GM06990 (cell line): ENCODE measurements at regions not wholly inside any gene's neighbourhood (a gene's known extent, or its start where the extent isn't known, plus 50 kb on each side); places are given as distances from the start of the nearest gene placed in this dataset.

Source experiments
- DNase-seq: peaks from one replicate; pipeline ENCODE4 v3.0.0-alpha.2; 2011; ENCODE audit not compliant: insufficient read length; ENCODE audit errors: extremely low read depth
- H3K27me3 ChIP-seq: replicated peaks from 2 replicates; pipeline ENCODE4 v1.6.0; 2011; ENCODE audit warnings: low read length; ENCODE audit not compliant: control insufficient read depth, insufficient read depth
- H3K36me3 ChIP-seq: 2 replicates; pipeline ENCODE4 v1.5.1; 2011; ENCODE audit warnings: low read length; ENCODE audit not compliant: control insufficient read depth, insufficient read depth
- H3K4me3 ChIP-seq: replicated peaks from 2 replicates; pipeline ENCODE4 v1.5.1; 2011; ENCODE audit warnings: low read depth, mild to moderate bottlenecking, control low read depth, low read length
- TF ChIP-seq, protein P1 (sequence below): IDR thresholded peaks from 2 replicates; pipeline ENCODE4 v1.5.1; 2011; ENCODE audit warnings: low read length, control low read depth, mild to moderate bottlenecking, inconsistent platforms; ENCODE audit not compliant: insufficient read depth, poor library complexity, severe bottlenecking

DNA sequence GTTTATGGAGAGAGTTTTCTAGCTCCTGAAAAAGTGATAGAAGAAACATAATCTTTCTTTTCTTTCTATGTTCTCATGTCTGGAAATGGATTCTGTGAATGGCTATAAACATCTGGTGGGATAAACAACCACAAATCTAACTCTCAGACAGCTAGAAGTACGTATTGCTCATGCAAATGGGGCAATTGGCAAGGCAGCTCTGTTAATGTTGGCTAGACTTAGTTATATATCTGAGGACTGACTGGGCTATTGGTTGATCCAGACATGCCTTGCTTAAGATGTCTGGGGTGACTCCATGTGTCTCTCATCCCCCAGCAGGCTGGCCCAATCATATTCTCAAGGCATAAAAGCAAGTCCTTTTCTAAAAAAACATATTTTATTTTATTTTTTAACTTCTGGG, 939.2 kb upstream of the NRXN1 start:
- Histone ChIP-seq H3K27me3 (no peaks in the 10 kb centered on the region), H3K4me3 (no peak overlapping the region), H3K36me3 (no peaks in the 10 kb centered on the region)
- DNase-seq: no peak
- TF ChIP-seq, protein P1, sequence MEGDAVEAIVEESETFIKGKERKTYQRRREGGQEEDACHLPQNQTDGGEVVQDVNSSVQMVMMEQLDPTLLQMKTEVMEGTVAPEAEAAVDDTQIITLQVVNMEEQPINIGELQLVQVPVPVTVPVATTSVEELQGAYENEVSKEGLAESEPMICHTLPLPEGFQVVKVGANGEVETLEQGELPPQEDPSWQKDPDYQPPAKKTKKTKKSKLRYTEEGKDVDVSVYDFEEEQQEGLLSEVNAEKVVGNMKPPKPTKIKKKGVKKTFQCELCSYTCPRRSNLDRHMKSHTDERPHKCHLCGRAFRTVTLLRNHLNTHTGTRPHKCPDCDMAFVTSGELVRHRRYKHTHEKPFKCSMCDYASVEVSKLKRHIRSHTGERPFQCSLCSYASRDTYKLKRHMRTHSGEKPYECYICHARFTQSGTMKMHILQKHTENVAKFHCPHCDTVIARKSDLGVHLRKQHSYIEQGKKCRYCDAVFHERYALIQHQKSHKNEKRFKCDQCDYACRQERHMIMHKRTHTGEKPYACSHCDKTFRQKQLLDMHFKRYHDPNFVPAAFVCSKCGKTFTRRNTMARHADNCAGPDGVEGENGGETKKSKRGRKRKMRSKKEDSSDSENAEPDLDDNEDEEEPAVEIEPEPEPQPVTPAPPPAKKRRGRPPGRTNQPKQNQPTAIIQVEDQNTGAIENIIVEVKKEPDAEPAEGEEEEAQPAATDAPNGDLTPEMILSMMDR: no peak

- H3K27me3 ChIP-seq: no peaks in the 10 kb centered on the region
- TF ChIP-seq, protein P1: no peak
- H3K4me3 ChIP-seq: no peak overlapping the region
- no peak for DNase-seq
- H3K36me3 ChIP-seq: no peaks in the 10 kb centered on the region
Measured at GRCh38 chr2:51969347-51969746, 937.4 kb upstream of the NRXN1 start.

DNA sequence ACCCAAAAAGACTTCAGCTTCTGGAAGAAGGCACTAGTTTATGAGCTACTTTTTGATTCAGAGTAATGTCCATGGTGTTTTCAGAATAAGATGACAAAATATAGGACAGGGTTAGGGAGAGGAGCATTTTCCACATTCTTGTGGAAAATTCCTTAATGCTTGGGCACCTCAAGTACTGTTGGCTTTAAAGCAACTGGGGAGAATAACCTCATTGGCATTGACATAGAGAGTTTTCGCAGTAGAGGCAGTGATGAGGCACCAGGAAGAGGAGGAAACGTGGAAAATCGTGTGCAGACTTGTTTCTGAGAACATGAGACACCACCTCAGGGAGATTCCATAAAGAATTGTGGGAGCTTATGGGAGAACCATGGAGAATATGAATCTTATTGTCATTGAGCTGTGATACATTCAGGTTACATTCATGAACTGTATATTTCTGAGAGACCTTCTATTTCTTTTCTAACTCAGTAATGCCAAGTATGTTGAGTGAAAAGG, 929.0 kb upstream of the NRXN1 start:
- H3K27me3 ChIP-seq: no peaks in the 10 kb centered on the region
- no peak for DNase-seq
- no peaks in the 10 kb centered on the region for H3K36me3 ChIP-seq
- no peak overlapping the region for H3K4me3 ChIP-seq
- TF ChIP-seq, protein P1: no peak

DNA sequence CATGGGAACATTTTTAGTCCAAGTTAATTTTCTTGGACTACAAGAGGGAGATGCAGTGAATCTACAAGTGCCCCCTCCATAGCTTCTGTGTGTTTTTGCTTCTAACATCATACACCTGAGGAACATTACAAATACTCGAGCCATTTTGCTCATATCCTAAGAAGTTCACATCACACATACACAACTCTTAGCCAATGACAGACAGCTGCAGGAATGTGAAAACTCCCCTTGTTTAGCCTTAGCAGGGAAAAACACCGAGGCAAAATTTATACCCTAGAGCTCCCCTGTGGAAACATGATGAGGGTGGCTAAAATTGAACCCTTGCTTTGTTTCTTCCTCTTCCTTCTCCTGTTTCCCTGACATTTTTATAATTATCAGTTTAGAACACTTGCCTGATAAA, 928.3 kb upstream of the NRXN1 start:
- H3K27me3 ChIP-seq: no peaks in the 10 kb centered on the region
- H3K4me3 ChIP-seq: no peak overlapping the region
- no peak for DNase-seq
- TF ChIP-seq, protein P1: no peak
- H3K36me3 ChIP-seq: no peaks in the 10 kb centered on the region

GRCh38 chr2:51959696-51960095, 927.8 kb upstream of the NRXN1 start:
- no peaks in the 10 kb centered on the region for H3K36me3 ChIP-seq
- no peak overlapping the region for H3K4me3 ChIP-seq
- DNase-seq: no peak
- no peaks in the 10 kb centered on the region for H3K27me3 ChIP-seq
- TF ChIP-seq, protein P1: no peak

DNA sequence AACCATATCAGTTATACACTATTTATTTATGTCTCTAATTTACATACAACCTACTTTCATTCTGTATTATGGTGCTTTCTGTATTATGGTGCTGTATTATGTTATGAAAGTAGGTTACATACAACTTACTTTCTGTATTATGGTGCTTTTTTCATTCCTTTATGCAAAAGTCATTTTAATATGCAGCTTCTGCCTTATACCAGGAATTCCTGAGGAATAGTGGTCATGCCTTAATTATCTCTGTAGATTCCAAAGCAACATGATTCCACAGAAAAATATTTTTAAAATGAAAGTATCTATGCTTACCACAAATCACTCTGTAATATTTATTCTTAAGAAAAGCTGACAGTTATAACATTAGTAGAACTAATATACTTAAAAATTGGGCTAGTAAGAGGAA, 922.0 kb upstream of the NRXN1 start:
- Histone ChIP-seq H3K4me3 (no peak overlapping the region), H3K27me3 (no peaks in the 10 kb centered on the region), H3K36me3 (no peaks in the 10 kb centered on the region)
- TF ChIP-seq, protein P1: no peak
- DNase-seq: no peak
